Stimulated activated CD8-positive, alpha-beta memory T cell treated with anti-CD3 and anti-CD28 coated beads, Interleukin-15, amount 100 ng/mL, for 48 hours (primary cell): ENCODE measurements at regions not wholly inside any gene's neighbourhood (a gene's known extent, or its start where the extent isn't known, plus 50 kb on each side); places are given as distances from the start of the nearest gene placed in this dataset.

ENCODE experiments used
- DNase-seq, 2 donors: peaks; one replicate each; pipeline ENCODE4 v3.0.0-alpha.2; 2020; ENCODE audit warnings: low read depth in 2 of 2

DNA sequence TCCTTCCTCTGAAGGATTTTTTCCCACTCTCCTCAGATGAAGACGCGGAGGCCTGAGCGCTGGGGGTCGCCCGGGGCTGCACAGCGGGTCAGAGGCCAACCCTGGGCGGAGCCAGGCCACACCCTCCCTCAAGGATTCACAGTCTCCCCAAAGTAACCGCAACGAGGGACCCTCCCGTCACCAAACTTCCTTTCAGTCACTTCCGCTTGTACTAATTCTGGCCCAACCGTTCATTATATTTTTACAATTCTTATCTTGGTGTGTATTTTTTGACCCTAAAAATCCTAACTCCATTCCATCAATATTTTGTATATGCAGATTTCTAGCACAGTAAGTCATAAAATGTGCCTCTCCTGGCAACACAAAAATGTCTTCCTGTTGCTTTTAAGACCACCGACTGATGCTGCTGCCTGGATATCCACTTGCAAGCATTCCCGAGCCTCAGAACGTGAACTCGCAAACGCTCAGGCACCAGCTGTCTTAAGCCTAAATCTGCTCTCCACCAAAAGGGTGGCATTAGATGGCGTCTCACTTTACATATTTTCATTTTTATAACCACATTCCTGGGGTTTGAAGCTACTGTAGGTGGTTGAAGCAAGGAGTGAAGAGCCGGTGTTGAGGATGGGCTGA, 128.0 kb downstream of the DLL1 start:
- DNase-seq, result no peak

- DNase-seq, result no peak
Measured at GRCh38 chr6:170162011-170162774, 128.7 kb downstream of the DLL1 start.

DNA sequence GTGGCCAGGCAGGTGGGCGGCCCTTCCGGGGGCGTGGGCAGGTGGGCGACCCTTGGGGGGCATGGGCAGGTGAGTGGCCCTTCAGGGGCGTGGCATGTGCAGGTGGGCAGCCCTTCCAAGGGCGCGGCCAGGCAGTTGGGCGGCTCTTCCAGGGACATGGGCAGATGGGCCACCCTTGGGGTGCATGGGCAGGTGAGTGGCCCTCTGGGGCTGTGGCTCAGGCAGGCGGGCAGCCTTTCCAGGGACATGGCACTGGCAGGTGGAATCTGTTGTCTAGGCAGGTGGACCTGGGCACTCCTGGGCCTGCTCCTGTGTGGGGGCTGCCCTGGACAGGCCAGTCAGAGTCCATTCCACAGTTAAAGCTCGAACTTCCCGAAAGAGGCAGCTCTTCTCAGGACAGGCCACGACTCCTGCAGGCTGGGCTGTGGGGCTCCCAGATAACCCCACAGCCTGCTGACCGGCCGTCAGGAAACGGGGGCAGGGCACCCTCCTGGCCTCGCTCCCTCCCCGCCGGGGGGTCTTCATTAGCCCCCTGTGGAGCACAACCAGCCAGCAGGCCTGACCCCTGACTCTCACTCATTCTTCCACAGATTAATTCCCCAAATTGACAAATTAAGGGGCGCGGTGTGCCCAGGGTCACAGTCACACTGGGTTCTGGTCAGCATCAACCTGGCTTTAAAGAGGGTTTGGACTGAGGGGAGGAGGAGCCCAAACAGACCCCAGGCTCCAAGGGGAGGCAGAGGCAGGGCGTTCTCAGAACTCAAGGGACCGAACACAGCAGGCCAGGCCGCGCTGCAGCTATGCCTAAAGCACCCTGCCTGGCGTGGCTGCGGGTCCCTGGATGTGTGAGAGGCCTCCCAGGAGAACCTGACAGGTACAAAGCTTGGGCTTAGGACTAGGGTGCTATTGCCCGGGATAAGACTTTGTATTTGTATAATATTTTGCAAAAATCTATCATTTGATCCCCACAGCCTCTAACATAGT, 130.0 kb downstream of the DLL1 start:
- DNase-seq, result no peak

DNA sequence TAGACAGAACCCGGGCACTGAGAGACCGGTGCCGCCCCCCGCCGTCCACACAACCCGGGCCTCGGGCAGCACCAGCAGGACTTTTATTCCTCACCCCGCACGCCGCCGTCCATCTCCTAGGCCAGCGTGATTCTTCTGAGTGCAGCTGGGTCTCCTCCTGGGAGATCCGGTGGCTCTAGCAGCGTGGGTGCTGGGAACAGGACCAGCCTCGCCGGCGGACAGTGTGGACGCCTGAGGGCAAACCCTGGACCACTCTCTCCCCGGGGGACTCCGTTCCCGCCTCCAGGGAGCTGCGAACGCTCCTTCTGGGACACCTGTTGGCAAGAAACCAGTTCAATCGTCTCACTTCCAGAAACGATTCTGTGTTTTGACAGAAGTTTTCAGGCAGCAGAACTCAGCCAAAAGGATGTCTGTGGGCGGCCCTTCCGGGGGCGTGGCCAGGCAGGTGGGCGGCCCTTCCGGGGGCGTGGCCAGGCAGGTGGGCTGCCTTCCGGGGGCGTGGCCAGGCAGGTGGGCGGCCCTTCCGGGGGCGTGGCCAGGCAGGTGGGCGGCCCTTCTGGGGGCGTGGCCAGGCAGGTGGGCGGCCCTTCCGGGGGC, 130.7 kb downstream of the DLL1 start:
- DNase-seq, result no peak

- no peak for DNase-seq
Measured at GRCh38 chr6:170159022-170159965, 131.6 kb downstream of the DLL1 start.

GRCh38 chr6:170158296-170159021, 132.4 kb downstream of the DLL1 start:
- DNase-seq, result no peak

GRCh38 chr6:170157567-170158218, 133.2 kb downstream of the DLL1 start:
- DNase-seq, result no peak

DNA sequence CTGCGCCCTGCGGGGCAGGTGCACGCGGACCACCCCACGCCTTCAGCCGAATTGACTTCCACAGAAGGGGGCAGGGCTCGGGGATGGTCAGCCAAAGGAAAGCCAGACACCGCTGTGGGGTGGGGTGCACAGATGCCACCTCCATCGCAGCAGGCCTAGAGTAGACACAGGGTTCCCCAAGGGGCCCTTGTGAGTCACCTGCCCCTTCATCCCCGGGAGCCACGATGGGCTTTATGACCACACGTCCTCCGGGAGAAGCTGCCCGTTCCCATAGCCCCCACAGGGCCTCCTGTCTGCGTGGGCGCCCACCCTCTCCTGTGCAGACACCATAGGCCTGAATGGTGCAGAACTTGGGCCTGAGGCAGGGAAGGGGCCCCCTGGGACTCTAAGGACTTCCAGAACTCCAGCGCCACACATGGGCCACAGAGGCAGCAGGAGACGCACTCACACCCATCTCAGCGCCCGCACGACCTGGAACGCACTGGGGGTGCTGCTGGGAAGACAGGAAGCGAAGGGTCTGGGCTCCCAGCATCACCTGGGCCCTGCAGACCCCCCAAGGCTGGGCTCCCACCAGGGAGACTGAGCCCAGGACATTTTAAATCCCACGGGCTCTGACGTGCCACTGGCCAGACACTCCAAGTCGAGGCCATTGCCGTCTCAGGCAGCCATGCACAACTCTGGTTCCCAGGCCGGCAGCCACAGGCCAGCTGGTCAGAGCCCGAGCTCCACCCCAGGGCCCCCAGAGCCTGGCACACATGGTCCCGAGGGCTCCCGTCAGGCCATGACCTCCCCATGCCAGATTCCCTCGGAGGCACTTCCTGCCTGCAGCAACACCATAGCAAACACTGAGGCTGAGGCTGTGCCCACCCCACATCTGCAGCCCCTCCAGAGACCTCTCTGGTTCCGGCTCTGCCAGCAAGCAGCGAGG, 134.2 kb downstream of the DLL1 start:
- no peak for DNase-seq

- no peak for DNase-seq
Measured at GRCh38 chr6:170155464-170156196, 135.2 kb downstream of the DLL1 start.

DNA sequence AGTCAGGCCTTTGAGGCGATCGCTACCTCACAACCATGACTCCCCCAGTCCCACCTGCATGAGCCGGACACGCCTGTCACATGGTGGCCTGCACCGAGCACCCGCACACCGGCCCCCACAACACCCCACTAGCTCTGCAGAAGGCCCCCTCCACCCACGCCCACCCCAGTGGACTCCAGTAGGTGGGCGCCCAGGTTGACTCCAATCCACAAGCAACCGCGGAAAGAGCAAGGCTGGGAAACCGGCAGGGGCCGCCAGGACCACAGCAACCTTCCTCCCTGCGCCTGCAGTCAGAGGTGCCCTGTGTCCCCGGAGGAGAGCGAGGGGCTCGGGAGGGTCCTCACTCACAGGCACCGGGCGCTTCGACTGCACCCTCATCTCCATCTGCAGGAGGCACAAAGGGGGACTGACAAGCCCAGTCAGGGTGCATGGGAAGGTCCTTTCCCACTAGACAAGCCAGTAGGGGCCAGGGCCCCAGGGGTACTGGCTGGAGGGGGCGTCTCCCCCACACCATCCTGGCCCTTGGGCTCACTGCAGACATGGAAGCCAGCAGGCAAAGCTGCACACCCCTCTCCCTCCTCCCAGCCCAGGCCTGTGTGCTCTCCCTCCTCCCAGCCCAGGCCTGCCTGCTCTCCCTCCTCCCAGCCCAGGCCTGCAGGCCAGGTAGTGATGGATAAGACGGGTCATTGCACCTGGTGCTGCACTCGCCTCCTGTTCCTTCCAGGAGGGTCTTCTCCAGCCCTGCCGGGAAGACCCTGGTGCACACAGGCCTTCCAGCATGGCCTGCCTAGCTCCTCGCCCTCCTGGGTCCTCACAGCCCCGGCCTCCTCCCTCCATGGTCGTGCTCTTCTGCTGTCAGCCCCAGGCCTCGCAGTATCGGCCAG, 137.2 kb downstream of the DLL1 start:
- DNase-seq, result no peak

GRCh38 chr6:170152989-170153388, 137.9 kb downstream of the DLL1 start:
- no peak for DNase-seq

GRCh38 chr6:170152124-170152926, 138.6 kb downstream of the DLL1 start:
- no peak for DNase-seq

- DNase-seq, result no peak
Measured at GRCh38 chr6:170151804-170152123, 139.1 kb downstream of the DLL1 start.

- DNase-seq, result no peak
Measured at GRCh38 chr6:170151321-170151771, 139.5 kb downstream of the DLL1 start.

- no peak for DNase-seq
Measured at GRCh38 chr6:170150590-170150945, 140.3 kb downstream of the DLL1 start.
